ENCODE measurements at regions not wholly inside any gene's neighbourhood (a gene's known extent, or its start where the extent isn't known, plus 50 kb on each side); places are given as distances from the start of the nearest gene placed in this dataset.

- Histone ChIP-seq H3K27ac (ENCODE audit: extremely low read depth, low read depth, low read length) (no peak overlapping the region), H3K36me3 (ENCODE audit: control insufficient read depth in 2 of 2, insufficient read depth in 1 of 2, low read length in 2 of 2) (no peaks in the 10 kb centered on the region), H3K4me3 (ENCODE audit: low read depth, low read length) (no peak overlapping the region), H3K9me3 (ENCODE audit: control insufficient read depth, insufficient read depth, low read depth, low read length) (no peaks in the 10 kb centered on the region), H3K4me1 (ENCODE audit: control insufficient read depth, insufficient read depth, low read length) (no peaks in the 10 kb centered on the region)
- POLR2A ChIA-PET: no interaction called here
- CTCF ChIA-PET: interaction anchor here (0.6 kb wide), 1 partner anchor 463 kb away, joined by 4 read pairs; no protein-coding TSS in a partner anchor
- no peak for TF ChIP-seq ZNF623 (tag by site-specific recombination; IDR thresholded peaks at IDR 0.05)
- TF ChIP-seq MYNN (tag by site-specific recombination; IDR thresholded peaks at IDR 0.05; ENCODE audit: borderline replicate concordance): no peak
- TF ChIP-seq ZNF266 (tag by site-specific recombination; IDR thresholded peaks at IDR 0.05; ENCODE audit: low read depth): no peak
- TF ChIP-seq ZNF19 (tag by site-specific recombination; IDR thresholded peaks at IDR 0.05; ENCODE audit: low read depth): no peak
- TF ChIP-seq ZNF311 (tag by site-specific recombination; IDR thresholded peaks at IDR 0.05; ENCODE audit: borderline replicate concordance): no peak
- no peak for TF ChIP-seq ZNF416 (tag by site-specific recombination; IDR thresholded peaks at IDR 0.05)
- no peak for TF ChIP-seq ZNF202 (tag by site-specific recombination; IDR thresholded peaks at IDR 0.05; ENCODE audit: borderline replicate concordance)
- no peak for TF ChIP-seq ZNF184 (tag by site-specific recombination; IDR thresholded peaks at IDR 0.05)
- TF ChIP-seq ZNF645 (tag by site-specific recombination; IDR thresholded peaks at IDR 0.05): no peak
- no peak for TF ChIP-seq ZNF140 (tag by site-specific recombination; IDR thresholded peaks at IDR 0.05)
- no peak for TF ChIP-seq TRIM28 (IDR thresholded peaks at IDR 0.05; ENCODE audit: borderline replicate concordance, low read length)
- TF ChIP-seq, protein P1, sequence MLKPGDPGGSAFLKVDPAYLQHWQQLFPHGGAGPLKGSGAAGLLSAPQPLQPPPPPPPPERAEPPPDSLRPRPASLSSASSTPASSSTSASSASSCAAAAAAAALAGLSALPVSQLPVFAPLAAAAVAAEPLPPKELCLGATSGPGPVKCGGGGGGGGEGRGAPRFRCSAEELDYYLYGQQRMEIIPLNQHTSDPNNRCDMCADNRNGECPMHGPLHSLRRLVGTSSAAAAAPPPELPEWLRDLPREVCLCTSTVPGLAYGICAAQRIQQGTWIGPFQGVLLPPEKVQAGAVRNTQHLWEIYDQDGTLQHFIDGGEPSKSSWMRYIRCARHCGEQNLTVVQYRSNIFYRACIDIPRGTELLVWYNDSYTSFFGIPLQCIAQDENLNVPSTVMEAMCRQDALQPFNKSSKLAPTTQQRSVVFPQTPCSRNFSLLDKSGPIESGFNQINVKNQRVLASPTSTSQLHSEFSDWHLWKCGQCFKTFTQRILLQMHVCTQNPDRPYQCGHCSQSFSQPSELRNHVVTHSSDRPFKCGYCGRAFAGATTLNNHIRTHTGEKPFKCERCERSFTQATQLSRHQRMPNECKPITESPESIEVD (tag by site-specific recombination; IDR thresholded peaks at IDR 0.05): no peak
- no peak for TF ChIP-seq ZNF169 (tag by site-specific recombination; IDR thresholded peaks at IDR 0.05)
- no peak for TF ChIP-seq YY2 (tag by site-specific recombination; IDR thresholded peaks at IDR 0.05)
Measured at GRCh38 chr2:188916736-188917135, 57.4 kb upstream of the COL3A1 start.

DNA sequence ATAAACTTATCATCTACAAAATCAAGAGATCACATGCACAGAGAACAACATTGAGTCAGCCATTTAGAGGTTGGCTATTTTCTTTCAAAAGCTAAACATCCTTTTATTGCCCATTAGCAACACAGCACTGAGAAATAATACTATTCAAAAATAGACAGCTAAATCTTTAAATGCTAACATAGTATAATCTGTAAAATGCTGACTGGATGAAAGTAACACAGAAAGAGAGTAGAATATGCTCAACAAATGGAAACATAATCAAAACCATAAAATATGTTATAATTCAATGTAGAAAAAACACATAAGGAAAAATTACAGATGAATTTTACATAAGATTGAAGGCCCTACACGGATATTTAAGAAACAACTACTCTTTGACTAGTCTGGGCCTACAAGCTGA is 56.5 kb upstream of the COL3A1 start:
- H3K36me3 ChIP-seq (ENCODE audit: control insufficient read depth in 2 of 2, insufficient read depth in 1 of 2, low read length in 2 of 2): no peaks in the 10 kb centered on the region
- ChIA-PET CTCF (no interaction called here), POLR2A (no interaction called here)
- H3K4me3 ChIP-seq (ENCODE audit: low read depth, low read length): no peak overlapping the region
- TF ChIP-seq GFI1B (tag by site-specific recombination; IDR thresholded peaks at IDR 0.05) (no peak), ZNF629 (tag by site-specific recombination; IDR thresholded peaks at IDR 0.05) (no peak), ZNF311 (tag by site-specific recombination; IDR thresholded peaks at IDR 0.05; ENCODE audit: borderline replicate concordance) (no peak), ZNF133 (tag by site-specific recombination; IDR thresholded peaks at IDR 0.05) (no peak), ZNF571 (tag by site-specific recombination; IDR thresholded peaks at IDR 0.05) (no peak), PBX3 (CRISPR knock-in tag; IDR thresholded peaks at IDR 0.05) (no peak)
- no peaks in the 10 kb centered on the region for H3K9me3 ChIP-seq (ENCODE audit: control insufficient read depth, insufficient read depth, low read depth, low read length)
- H3K4me1 ChIP-seq (ENCODE audit: control insufficient read depth, insufficient read depth, low read length): no peaks in the 10 kb centered on the region
- no peak overlapping the region for H3K27ac ChIP-seq (ENCODE audit: extremely low read depth, low read depth, low read length)

GRCh38 chr2:188919824-188920223 is 54.3 kb upstream of the COL3A1 start:
- no peak overlapping the region for H3K27ac ChIP-seq (ENCODE audit: extremely low read depth, low read depth, low read length)
- no peaks in the 10 kb centered on the region for H3K9me3 ChIP-seq (ENCODE audit: control insufficient read depth, insufficient read depth, low read depth, low read length)
- no peaks in the 10 kb centered on the region for H3K4me1 ChIP-seq (ENCODE audit: control insufficient read depth, insufficient read depth, low read length)
- no peak overlapping the region for H3K4me3 ChIP-seq (ENCODE audit: low read depth, low read length)
- ChIA-PET POLR2A (no interaction called here), CTCF (interaction anchor here (0.7 kb wide), 1 partner anchor 55 kb away, joined by 3 read pairs; no protein-coding TSS in a partner anchor)
- no peaks in the 10 kb centered on the region for H3K36me3 ChIP-seq (ENCODE audit: control insufficient read depth in 2 of 2, insufficient read depth in 1 of 2, low read length in 2 of 2)
- TF ChIP-seq, protein P2, sequence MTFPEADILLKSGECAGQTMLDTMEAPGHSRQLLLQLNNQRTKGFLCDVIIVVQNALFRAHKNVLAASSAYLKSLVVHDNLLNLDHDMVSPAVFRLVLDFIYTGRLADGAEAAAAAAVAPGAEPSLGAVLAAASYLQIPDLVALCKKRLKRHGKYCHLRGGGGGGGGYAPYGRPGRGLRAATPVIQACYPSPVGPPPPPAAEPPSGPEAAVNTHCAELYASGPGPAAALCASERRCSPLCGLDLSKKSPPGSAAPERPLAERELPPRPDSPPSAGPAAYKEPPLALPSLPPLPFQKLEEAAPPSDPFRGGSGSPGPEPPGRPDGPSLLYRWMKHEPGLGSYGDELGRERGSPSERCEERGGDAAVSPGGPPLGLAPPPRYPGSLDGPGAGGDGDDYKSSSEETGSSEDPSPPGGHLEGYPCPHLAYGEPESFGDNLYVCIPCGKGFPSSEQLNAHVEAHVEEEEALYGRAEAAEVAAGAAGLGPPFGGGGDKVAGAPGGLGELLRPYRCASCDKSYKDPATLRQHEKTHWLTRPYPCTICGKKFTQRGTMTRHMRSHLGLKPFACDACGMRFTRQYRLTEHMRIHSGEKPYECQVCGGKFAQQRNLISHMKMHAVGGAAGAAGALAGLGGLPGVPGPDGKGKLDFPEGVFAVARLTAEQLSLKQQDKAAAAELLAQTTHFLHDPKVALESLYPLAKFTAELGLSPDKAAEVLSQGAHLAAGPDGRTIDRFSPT (tag by site-specific recombination; IDR thresholded peaks at IDR 0.05): no peak
- TF ChIP-seq GLI4 (tag by site-specific recombination; IDR thresholded peaks at IDR 0.05): no peak
- TF ChIP-seq ZNF560 (tag by site-specific recombination; IDR thresholded peaks at IDR 0.05; ENCODE audit: borderline replicate concordance): no peak
- no peak for TF ChIP-seq RBAK (tag by site-specific recombination; IDR thresholded peaks at IDR 0.05)
- no peak for TF ChIP-seq ZXDB (tag by site-specific recombination; IDR thresholded peaks at IDR 0.05)
- no peak for TF ChIP-seq ZNF701 (tag by site-specific recombination; IDR thresholded peaks at IDR 0.05)
- no peak for TF ChIP-seq ZNF707 (tag by site-specific recombination; IDR thresholded peaks at IDR 0.05)
- no peak for TF ChIP-seq ZBTB26 (tag by site-specific recombination; optimal IDR thresholded peaks at IDR 0.05)
